UCSD-AML1 (cell line): ENCODE measurements at regions not wholly inside any gene's neighbourhood (a gene's known extent, or its start where the extent isn't known, plus 50 kb on each side); places are given as distances from the start of the nearest gene placed in this dataset.

Experiments
- DNase-seq: peaks from one replicate; lab custom pipeline; 2025; ENCODE audit not compliant: unreplicated experiment; lab: John Stamatoyannopoulos, UW

GRCh38 chr11:19524171-19524671, 188.4 kb upstream of the NAV2 start:
- no peak for DNase-seq

- DNase-seq, result no peak
These were observed 192.0 kb upstream of the NAV2 start for GRCh38 chr11:19520681-19521080.

- DNase-seq, result no peak
These were observed 192.6 kb upstream of the NAV2 start for GRCh38 chr11:19519912-19520641.

- no peak for DNase-seq
These were observed 193.3 kb upstream of the NAV2 start for GRCh38 chr11:19519353-19519752.

GRCh38 chr11:19513253-19513652, 199.4 kb upstream of the NAV2 start:
- no peak for DNase-seq

- DNase-seq, result no peak
These were observed 200.0 kb upstream of the NAV2 start for GRCh38 chr11:19512618-19513017.

GRCh38 chr11:19511413-19512183, 201.0 kb upstream of the NAV2 start:
- no peak for DNase-seq

- no peak for DNase-seq
These were observed 201.6 kb upstream of the NAV2 start for GRCh38 chr11:19511066-19511412.

GRCh38 chr11:19510468-19510867, 202.2 kb upstream of the NAV2 start:
- no peak for DNase-seq

GRCh38 chr11:19509215-19509614, 203.4 kb upstream of the NAV2 start:
- DNase-seq, result no peak

GRCh38 chr11:19508165-19508564, 204.5 kb upstream of the NAV2 start:
- DNase-seq, result no peak

- DNase-seq, result no peak
These were observed 205.7 kb upstream of the NAV2 start for GRCh38 chr11:19506816-19507486.

GRCh38 chr11:19502691-19503253, 209.9 kb upstream of the NAV2 start:
- DNase-seq, result no peak

GRCh38 chr11:19501631-19502030, 211.0 kb upstream of the NAV2 start:
- DNase-seq, result no peak

GRCh38 chr11:19499999-19500398, 212.6 kb upstream of the NAV2 start:
- DNase-seq, result no peak

GRCh38 chr11:19499026-19499669, 213.5 kb upstream of the NAV2 start:
- DNase-seq, result no peak

GRCh38 chr11:19493446-19494213, 219.0 kb upstream of the NAV2 start:
- DNase-seq, result no peak

GRCh38 chr11:19482319-19483100, 230.1 kb upstream of the NAV2 start:
- no peak for DNase-seq

- no peak for DNase-seq
These were observed 232.1 kb upstream of the NAV2 start for GRCh38 chr11:19480540-19480939.

- no peak for DNase-seq
These were observed 233.7 kb upstream of the NAV2 start for GRCh38 chr11:19478891-19479290.
